Stimulated activated CD8-positive, alpha-beta memory T cell treated with anti-CD3 and anti-CD28 coated beads, Interleukin-7, amount 100 ng/mL, for 48 hours (primary cell): ENCODE measurements at regions not wholly inside any gene's neighbourhood (a gene's known extent, or its start where the extent isn't known, plus 50 kb on each side); places are given as distances from the start of the nearest gene placed in this dataset.

Experiments
- DNase-seq, 2 donors: peaks; one replicate each; pipeline ENCODE4 v3.0.0-alpha.2; 2020; ENCODE audit warnings: low read depth in 1 of 2; ENCODE audit errors: extremely low read depth in 1 of 2

- DNase-seq, result no peak
These were observed 118.1 kb upstream of the MAFB start for GRCh38 chr20:40806929-40807820.

- no peak for DNase-seq
These were observed 118.8 kb upstream of the MAFB start for GRCh38 chr20:40807821-40808170.

- no peak for DNase-seq
These were observed 119.9 kb upstream of the MAFB start for GRCh38 chr20:40808936-40809335.

GRCh38 chr20:40809361-40809760 lies 120.3 kb upstream of the MAFB start:
- no peak for DNase-seq

- no peak for DNase-seq
These were observed 121.4 kb upstream of the MAFB start for GRCh38 chr20:40810332-40811000.

GRCh38 chr20:40811004-40811403 lies 122.0 kb upstream of the MAFB start:
- no peak for DNase-seq

- no peak for DNase-seq
These were observed 122.8 kb upstream of the MAFB start for GRCh38 chr20:40811660-40812414.

GRCh38 chr20:40812415-40812925 lies 123.4 kb upstream of the MAFB start:
- no peak for DNase-seq

- no peak for DNase-seq
These were observed 124.0 kb upstream of the MAFB start for GRCh38 chr20:40813029-40813431.

GRCh38 chr20:40813708-40814630 lies 124.9 kb upstream of the MAFB start:
- DNase-seq, result no peak

GRCh38 chr20:40814631-40814960 lies 125.6 kb upstream of the MAFB start:
- DNase-seq, result no peak

- no peak for DNase-seq
These were observed 126.4 kb upstream of the MAFB start for GRCh38 chr20:40815156-40816038.

- no peak for DNase-seq
These were observed 127.0 kb upstream of the MAFB start for GRCh38 chr20:40816039-40816352.

GRCh38 chr20:40821429-40821828 lies 132.4 kb upstream of the MAFB start:
- DNase-seq, result no peak

GRCh38 chr20:40826699-40827098 lies 137.7 kb upstream of the MAFB start:
- no peak for DNase-seq

GRCh38 chr20:40835321-40835720 lies 146.3 kb upstream of the MAFB start:
- DNase-seq, result no peak

- no peak for DNase-seq
These were observed 149.5 kb upstream of the MAFB start for GRCh38 chr20:40838509-40838908.

GRCh38 chr20:40843251-40843650 lies 154.2 kb upstream of the MAFB start:
- no peak for DNase-seq

GRCh38 chr20:40844332-40844731 lies 155.3 kb upstream of the MAFB start:
- no peak for DNase-seq

GRCh38 chr20:40848096-40848495 lies 159.1 kb upstream of the MAFB start:
- DNase-seq, result no peak
